GM21576 (cell line): ENCODE measurements at regions not wholly inside any gene's neighbourhood (a gene's known extent, or its start where the extent isn't known, plus 50 kb on each side); places are given as distances from the start of the nearest gene placed in this dataset.
"Not testable (repeated sequence)": the region's sequence is repeated elsewhere in the genome, so short reads cannot be mapped to it uniquely, and the experiment has no call there.

Experiments used
- ATAC-seq: cut with Tn5 transposase; IDR thresholded peaks from one replicate; pipeline ENCODE4 v1.9.1; 2021; ENCODE audit warnings: mild to moderate bottlenecking, moderate library complexity; ENCODE audit not compliant: unreplicated experiment

- ATAC-seq, result no peak
These were observed 59.0 kb upstream of the MBNL1 start for GRCh38 chr3:152209776-152210175.

GRCh38 chr3:152210697-152211096, 58.0 kb upstream of the MBNL1 start:
- ATAC-seq, result no peak

- ATAC-seq, result no peak
These were observed 57.1 kb upstream of the MBNL1 start for GRCh38 chr3:152211655-152212054.

DNA sequence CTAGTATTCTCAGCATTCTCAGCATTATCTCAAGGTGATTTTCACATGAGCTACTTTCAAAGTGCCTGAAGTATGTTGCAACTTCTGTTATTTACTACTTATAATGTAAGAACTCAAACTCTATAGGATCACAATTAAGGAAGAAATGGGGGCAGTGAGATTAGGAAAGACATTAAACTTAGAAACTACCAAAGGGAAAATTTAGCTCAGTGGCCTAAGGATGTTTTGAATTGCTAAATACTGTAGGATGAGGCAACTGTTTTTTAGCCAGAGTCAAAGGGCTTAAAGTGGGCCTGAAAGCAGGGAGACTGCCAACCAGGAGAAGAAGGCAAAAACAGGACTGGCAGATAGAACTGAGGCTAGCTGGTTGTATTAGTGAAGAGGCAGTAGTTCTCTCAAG, 55.5 kb upstream of the MBNL1 start:
- ATAC-seq, result no peak

DNA sequence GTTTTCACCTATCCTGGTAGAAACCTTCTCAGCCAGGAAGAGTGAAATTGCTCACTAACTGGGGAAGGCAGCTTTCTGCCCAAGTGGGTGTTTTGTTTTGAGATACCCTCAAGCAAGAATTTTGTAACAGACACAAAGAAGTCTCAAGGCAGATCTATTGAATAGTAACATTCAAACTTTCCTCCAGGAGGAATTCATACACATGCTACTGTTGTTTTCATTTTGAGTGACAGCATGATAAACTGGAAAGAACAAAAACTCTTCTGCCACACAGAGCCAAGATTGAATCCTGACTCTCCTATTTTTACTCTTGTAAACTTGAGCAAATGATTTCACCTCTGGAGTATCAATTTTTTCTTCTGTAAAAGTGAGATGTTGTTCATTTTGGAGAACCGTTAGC, 54.8 kb upstream of the MBNL1 start:
- no peak for ATAC-seq

DNA sequence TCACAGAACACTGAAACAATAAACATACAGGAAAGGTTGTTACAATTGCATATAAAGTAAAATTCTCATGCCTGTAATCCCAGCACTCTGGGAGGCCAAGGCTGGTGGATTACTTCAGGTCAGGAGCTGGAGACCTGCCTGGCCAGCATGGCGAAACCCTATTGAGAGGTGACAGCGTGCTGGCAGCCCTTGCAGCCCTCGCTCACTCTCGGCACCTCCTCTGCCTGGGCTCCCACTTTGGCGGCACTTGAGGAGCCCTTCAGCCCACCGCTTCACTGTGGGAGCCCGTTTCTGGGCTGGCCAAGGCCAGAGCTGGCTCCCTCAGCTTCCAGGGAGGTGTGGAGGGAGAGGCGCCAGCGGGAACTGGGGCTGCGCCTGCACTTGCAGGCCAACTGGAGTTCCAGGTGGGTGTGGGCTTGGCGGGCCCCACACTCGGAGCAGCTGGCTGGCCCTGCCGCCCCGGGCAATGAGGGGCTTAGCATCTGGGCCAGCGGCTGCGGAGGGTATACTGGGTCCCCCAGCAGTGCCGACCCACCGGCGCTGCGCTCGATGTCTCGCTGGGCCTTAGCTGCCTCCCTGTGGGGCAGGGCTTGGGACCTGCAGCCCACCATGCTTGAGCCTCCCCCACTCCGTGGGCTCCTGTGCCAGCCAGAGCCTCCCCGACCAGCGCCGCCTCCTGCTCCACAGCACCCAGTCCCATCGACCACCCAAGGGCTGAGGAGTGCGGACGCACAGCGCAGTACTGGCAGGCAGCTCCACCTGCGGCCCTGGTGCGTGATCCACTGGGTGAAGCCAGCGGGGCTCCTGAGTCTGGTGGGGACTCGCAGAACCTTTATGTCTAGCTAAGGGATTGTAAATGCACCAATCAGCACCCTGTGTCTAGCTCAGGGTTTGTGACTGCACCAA, 51.5 kb upstream of the MBNL1 start:
- ATAC-seq, result not testable (repeated sequence)

GRCh38 chr3:152218602-152219001, 50.1 kb upstream of the MBNL1 start:
- ATAC-seq, result no peak
